ENCODE measurements at regions not wholly inside any gene's neighbourhood (a gene's known extent, or its start where the extent isn't known, plus 50 kb on each side); places are given as distances from the start of the nearest gene placed in this dataset.

DNA sequence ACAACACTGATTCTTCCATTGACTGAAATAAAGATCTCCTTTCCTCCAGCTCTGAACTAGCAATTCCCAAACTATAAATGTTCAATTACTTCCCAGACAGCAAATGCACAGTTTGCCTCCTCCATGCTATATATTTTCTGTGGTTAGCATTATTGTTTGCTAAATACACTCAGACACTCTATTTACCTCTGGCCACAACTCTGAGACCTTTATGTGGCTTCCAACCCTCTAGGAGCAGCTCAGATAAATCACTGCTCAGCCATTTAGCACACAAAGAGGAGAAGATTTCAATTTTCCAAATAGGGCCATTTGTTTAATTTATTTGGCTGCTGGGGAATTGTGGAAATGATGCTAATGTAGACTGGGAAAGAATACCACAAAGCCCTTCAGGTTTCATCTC, 202.0 kb downstream of the SPTSSA start:
- no peaks in the 10 kb centered on the region for H3K36me3 ChIP-seq (ENCODE audit: control insufficient read depth, insufficient read depth, low read length)
- no peak overlapping the region for H3K27ac ChIP-seq (ENCODE audit: low read depth, low read length)
- no peak overlapping the region for H3K4me3 ChIP-seq (ENCODE audit: low read depth, low read length)

GRCh38 chr14:34258318-34258717, 203.7 kb downstream of the SPTSSA start:
- H3K36me3 ChIP-seq (ENCODE audit: control insufficient read depth, insufficient read depth, low read length) = no peaks in the 10 kb centered on the region
- H3K9ac ChIP-seq (ENCODE audit: low read length) = no peak overlapping the region
- H3K4me3 ChIP-seq (ENCODE audit: low read depth, low read length) = no peak overlapping the region
- no peak overlapping the region for H3K27ac ChIP-seq (ENCODE audit: low read depth, low read length)
- H3K4me1 ChIP-seq (ENCODE audit: control insufficient read depth, insufficient read depth, low read length) = no peaks in the 10 kb centered on the region
- no peaks in the 10 kb centered on the region; the same call in 1 of the 2 replicates for H3K27me3 ChIP-seq (ENCODE audit: control insufficient read depth, insufficient read depth, low read length)
- no peaks in the 10 kb centered on the region for H3K9me3 ChIP-seq (ENCODE audit: control insufficient read depth, insufficient read depth, low read depth, low read length)

More for the DNA sequence above, 202.0 kb downstream of the SPTSSA start:
- Histone ChIP-seq H3K4me1 (ENCODE audit: control insufficient read depth, insufficient read depth, low read length) (no peaks in the 10 kb centered on the region), H3K27me3 (ENCODE audit: control insufficient read depth, insufficient read depth, low read length) (no peaks in the 10 kb centered on the region; the same call in 1 of the 2 replicates), H3K9ac (ENCODE audit: low read length) (no peak overlapping the region), H3K9me3 (ENCODE audit: control insufficient read depth, insufficient read depth, low read depth, low read length) (no peaks in the 10 kb centered on the region)

DNA sequence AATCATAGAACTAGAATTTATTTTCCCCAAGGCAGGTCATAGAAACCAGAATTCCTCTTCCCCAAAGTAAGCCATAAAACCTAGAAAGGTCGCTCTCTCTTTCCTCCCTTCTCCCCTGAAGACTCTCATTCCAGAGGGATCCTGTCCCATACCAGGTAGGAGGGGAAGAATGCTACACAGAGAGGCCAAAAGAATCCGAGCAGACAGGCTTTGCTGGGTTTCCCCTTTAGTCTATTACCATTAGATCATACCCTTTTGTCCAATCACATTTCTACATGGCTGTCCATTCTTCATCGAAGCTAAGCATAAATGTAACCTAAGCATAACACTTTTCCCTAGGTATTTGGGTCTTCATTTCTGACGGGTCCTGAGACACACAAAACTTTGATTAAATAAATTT, 204.5 kb downstream of the SPTSSA start:
- Histone ChIP-seq H3K4me1 (ENCODE audit: control insufficient read depth, insufficient read depth, low read length) (no peaks in the 10 kb centered on the region), H3K9ac (ENCODE audit: low read length) (no peak overlapping the region), H3K4me3 (ENCODE audit: low read depth, low read length) (no peak overlapping the region), H3K9me3 (ENCODE audit: control insufficient read depth, insufficient read depth, low read depth, low read length) (no peaks in the 10 kb centered on the region), H3K36me3 (ENCODE audit: control insufficient read depth, insufficient read depth, low read length) (no peaks in the 10 kb centered on the region), H3K27ac (ENCODE audit: low read depth, low read length) (no peak overlapping the region), H3K27me3 (ENCODE audit: control insufficient read depth, insufficient read depth, low read length) (no peaks in the 10 kb centered on the region; the same call in 1 of the 2 replicates)

DNA sequence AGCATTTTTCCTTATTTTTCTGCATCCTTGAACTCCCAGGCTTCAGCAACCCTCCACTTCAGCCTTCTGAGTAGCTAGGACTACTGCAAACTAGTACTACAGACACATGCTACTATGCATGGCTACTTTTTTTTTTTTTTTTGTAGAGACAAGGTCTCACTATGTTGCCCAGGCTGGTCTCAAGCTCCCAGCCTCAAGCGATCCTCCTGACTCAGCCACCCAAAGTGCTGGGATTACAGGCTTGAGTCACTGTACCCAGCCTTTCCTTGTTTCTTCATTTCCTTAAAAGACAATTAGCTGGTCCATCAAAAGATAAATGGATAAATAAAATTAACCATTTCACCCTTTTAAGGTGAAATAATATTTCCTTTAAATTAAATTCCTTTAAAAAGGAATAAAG, 205.8 kb downstream of the SPTSSA start:
- Histone ChIP-seq H3K9me3 (ENCODE audit: control insufficient read depth, insufficient read depth, low read depth, low read length) (no peaks in the 10 kb centered on the region), H3K27ac (ENCODE audit: low read depth, low read length) (no peak overlapping the region), H3K9ac (ENCODE audit: low read length) (no peak overlapping the region), H3K27me3 (ENCODE audit: control insufficient read depth, insufficient read depth, low read length) (no peaks in the 10 kb centered on the region; the same call in 1 of the 2 replicates), H3K4me1 (ENCODE audit: control insufficient read depth, insufficient read depth, low read length) (no peaks in the 10 kb centered on the region), H3K36me3 (ENCODE audit: control insufficient read depth, insufficient read depth, low read length) (no peaks in the 10 kb centered on the region), H3K4me3 (ENCODE audit: low read depth, low read length) (no peak overlapping the region)

DNA sequence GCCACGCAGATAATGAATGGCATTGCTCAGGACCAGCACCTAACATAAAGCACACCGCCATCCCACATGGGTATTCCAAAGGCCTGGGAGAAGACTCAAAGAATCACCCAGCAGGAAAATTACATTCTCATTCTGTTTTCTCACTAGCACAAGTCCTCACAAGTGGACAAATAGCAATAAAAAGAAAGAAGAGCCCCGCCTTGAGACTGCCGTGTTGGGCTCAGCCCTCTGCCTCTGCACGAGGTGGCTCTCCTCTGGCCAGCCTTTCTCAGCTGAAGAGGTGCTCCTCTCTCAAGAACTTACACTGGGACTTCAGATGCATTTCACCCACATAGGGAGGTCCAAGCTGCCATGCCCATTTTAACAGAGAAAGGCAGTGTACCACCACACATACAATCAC, 207.5 kb downstream of the SPTSSA start:
- no peaks in the 10 kb centered on the region for H3K4me1 ChIP-seq (ENCODE audit: control insufficient read depth, insufficient read depth, low read length)
- no peaks in the 10 kb centered on the region for H3K27me3 ChIP-seq (ENCODE audit: control insufficient read depth, insufficient read depth, low read length)
- H3K9me3 ChIP-seq (ENCODE audit: control insufficient read depth, insufficient read depth, low read depth, low read length) = no peaks in the 10 kb centered on the region
- no peaks in the 10 kb centered on the region for H3K36me3 ChIP-seq (ENCODE audit: control insufficient read depth, insufficient read depth, low read length)
- H3K9ac ChIP-seq (ENCODE audit: low read length) = no peak overlapping the region
- H3K4me3 ChIP-seq (ENCODE audit: low read depth, low read length) = no peak overlapping the region
- no peak overlapping the region for H3K27ac ChIP-seq (ENCODE audit: low read depth, low read length)

DNA sequence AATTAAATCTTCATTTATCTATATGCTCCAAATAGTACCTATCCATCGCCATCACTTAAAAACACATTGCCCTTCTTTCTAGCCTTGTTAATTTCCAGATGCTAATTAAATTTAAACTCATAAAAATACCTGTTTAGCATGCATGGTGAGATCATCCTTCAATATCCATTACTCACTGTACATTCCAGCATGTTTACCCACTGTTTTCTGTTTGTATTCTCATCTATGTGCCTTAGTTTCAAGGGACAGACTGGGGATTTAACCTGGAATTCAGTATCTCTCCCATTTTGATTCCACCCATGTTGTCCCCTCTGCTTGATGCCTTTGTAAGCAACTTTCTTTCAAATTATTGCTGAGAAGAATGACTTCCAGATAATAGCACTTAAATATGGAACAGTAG, 208.0 kb downstream of the SPTSSA start:
- H3K36me3 ChIP-seq (ENCODE audit: control insufficient read depth, insufficient read depth, low read length) = no peaks in the 10 kb centered on the region
- H3K27ac ChIP-seq (ENCODE audit: low read depth, low read length) = no peak overlapping the region
- no peaks in the 10 kb centered on the region for H3K9me3 ChIP-seq (ENCODE audit: control insufficient read depth, insufficient read depth, low read depth, low read length)
- no peak overlapping the region for H3K4me3 ChIP-seq (ENCODE audit: low read depth, low read length)
- H3K27me3 ChIP-seq (ENCODE audit: control insufficient read depth, insufficient read depth, low read length) = no peaks in the 10 kb centered on the region
- H3K4me1 ChIP-seq (ENCODE audit: control insufficient read depth, insufficient read depth, low read length) = no peaks in the 10 kb centered on the region
- no peak overlapping the region for H3K9ac ChIP-seq (ENCODE audit: low read length)

DNA sequence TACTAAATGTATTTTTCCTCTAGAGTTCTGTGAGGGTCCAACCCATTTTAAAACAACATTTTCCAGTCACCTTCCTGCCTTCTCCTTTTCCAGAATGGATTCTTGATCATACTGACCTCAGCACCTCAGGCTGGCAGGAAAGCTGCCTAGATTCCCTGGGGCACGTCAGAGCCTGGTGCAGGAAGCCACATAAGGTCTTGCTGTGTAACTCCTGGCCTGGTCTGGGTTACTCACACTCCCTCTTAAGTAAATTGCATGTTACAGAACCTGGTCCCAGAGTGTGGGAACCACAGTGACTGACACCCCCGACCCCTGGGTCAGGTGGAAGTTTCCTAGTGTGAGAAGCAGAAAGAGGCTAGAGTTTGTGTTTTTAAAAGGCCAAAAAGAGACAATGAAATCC, 209.8 kb downstream of the SPTSSA start:
- no peak overlapping the region for H3K9ac ChIP-seq (ENCODE audit: low read length)
- H3K9me3 ChIP-seq (ENCODE audit: control insufficient read depth, insufficient read depth, low read depth, low read length) = no peaks in the 10 kb centered on the region
- H3K36me3 ChIP-seq (ENCODE audit: control insufficient read depth, insufficient read depth, low read length) = no peaks in the 10 kb centered on the region
- no peaks in the 10 kb centered on the region for H3K27me3 ChIP-seq (ENCODE audit: control insufficient read depth, insufficient read depth, low read length)
- H3K27ac ChIP-seq (ENCODE audit: low read depth, low read length) = no peak overlapping the region
- H3K4me1 ChIP-seq (ENCODE audit: control insufficient read depth, insufficient read depth, low read length) = no peaks in the 10 kb centered on the region
- H3K4me3 ChIP-seq (ENCODE audit: low read depth, low read length) = no peak overlapping the region

DNA sequence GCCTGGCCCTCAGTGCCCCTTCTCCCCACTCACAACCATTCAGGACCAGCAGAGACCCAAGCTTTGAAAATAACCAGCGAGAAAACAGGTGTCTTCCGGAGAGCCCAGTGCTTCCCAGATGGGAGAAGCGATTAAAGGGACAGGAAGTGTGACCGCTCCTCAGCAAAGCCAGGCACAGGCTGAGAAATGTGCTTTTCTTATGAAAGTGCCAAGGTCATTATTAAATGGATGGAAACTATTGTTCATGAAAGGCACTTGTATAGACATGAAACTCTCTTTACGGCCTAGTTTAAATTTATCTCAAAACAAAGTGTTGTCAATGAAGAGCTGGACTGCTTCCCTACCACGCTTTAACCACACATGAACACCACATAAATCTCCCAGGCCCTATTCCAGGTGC, 210.4 kb downstream of the SPTSSA start:
- Histone ChIP-seq H3K27me3 (ENCODE audit: control insufficient read depth, insufficient read depth, low read length) (no peaks in the 10 kb centered on the region), H3K9me3 (ENCODE audit: control insufficient read depth, insufficient read depth, low read depth, low read length) (no peaks in the 10 kb centered on the region), H3K9ac (ENCODE audit: low read length) (no peak overlapping the region), H3K4me1 (ENCODE audit: control insufficient read depth, insufficient read depth, low read length) (no peaks in the 10 kb centered on the region), H3K4me3 (ENCODE audit: low read depth, low read length) (no peak overlapping the region), H3K27ac (ENCODE audit: low read depth, low read length) (no peak overlapping the region), H3K36me3 (ENCODE audit: control insufficient read depth, insufficient read depth, low read length) (no peaks in the 10 kb centered on the region)

GRCh38 chr14:34250959-34251358, 211.1 kb downstream of the SPTSSA start:
- H3K36me3 ChIP-seq (ENCODE audit: control insufficient read depth, insufficient read depth, low read length) = no peaks in the 10 kb centered on the region
- no peak overlapping the region for H3K27ac ChIP-seq (ENCODE audit: low read depth, low read length)
- H3K9me3 ChIP-seq (ENCODE audit: control insufficient read depth, insufficient read depth, low read depth, low read length) = no peaks in the 10 kb centered on the region
- no peak overlapping the region for H3K9ac ChIP-seq (ENCODE audit: low read length)
- no peaks in the 10 kb centered on the region for H3K4me1 ChIP-seq (ENCODE audit: control insufficient read depth, insufficient read depth, low read length)
- no peak overlapping the region for H3K4me3 ChIP-seq (ENCODE audit: low read depth, low read length)
- no peaks in the 10 kb centered on the region for H3K27me3 ChIP-seq (ENCODE audit: control insufficient read depth, insufficient read depth, low read length)

GRCh38 chr14:34247605-34248004, 214.4 kb downstream of the SPTSSA start:
- Histone ChIP-seq H3K36me3 (ENCODE audit: control insufficient read depth, insufficient read depth, low read length) (no peaks in the 10 kb centered on the region), H3K9ac (ENCODE audit: low read length) (no peak overlapping the region), H3K27me3 (ENCODE audit: control insufficient read depth, insufficient read depth, low read length) (no peaks in the 10 kb centered on the region), H3K9me3 (ENCODE audit: control insufficient read depth, insufficient read depth, low read depth, low read length) (no peaks in the 10 kb centered on the region), H3K4me1 (ENCODE audit: control insufficient read depth, insufficient read depth, low read length) (no peaks in the 10 kb centered on the region), H3K4me3 (ENCODE audit: low read depth, low read length) (no peak overlapping the region), H3K27ac (ENCODE audit: low read depth, low read length) (no peak overlapping the region)

DNA sequence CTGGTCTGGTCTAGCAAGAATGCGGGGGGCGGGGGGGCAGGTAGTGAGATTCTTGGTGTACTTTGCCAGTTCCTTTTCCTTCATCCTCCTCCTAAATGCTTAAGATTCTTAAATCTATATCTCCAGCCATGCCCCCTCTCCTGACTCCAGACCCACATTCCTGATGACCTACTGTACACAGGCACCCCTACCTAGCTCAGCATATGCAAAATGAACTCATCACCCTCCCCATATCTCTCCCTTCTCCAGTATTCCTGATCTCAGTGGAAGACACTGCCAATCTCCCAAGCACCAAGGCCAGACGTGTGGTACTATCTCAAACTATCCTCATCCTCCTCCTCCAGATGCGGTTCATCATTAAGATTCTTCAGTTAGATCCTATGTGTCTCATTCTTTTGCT, 215.8 kb downstream of the SPTSSA start:
- no peaks in the 10 kb centered on the region for H3K9me3 ChIP-seq (ENCODE audit: control insufficient read depth, insufficient read depth, low read depth, low read length)
- no peaks in the 10 kb centered on the region for H3K4me1 ChIP-seq (ENCODE audit: control insufficient read depth, insufficient read depth, low read length)
- no peak overlapping the region for H3K4me3 ChIP-seq (ENCODE audit: low read depth, low read length)
- H3K9ac ChIP-seq (ENCODE audit: low read length) = no peak overlapping the region
- H3K36me3 ChIP-seq (ENCODE audit: control insufficient read depth, insufficient read depth, low read length) = no peaks in the 10 kb centered on the region
- no peak overlapping the region for H3K27ac ChIP-seq (ENCODE audit: low read depth, low read length)
- H3K27me3 ChIP-seq (ENCODE audit: control insufficient read depth, insufficient read depth, low read length) = no peaks in the 10 kb centered on the region

DNA sequence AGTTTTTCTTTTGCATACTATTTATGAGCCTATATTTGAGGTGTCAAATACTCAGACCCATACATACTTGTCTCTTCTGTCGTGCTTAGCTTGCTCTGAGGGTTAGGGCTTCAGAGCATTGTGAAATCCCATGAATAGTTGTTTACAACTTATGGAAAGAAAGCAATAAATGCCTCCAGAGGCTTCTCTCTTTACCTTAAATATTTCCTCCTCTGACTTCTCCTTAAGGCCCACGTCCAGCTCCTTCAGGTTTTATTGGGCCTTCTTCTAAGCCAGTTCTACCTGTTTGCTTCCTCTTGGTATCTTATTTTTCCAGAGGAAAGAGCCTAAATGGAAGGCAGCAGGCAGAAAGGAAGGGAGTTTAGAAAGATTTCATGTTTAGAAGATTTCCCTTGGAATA, 218.6 kb downstream of the SPTSSA start:
- Histone ChIP-seq H3K4me3 (ENCODE audit: low read depth, low read length) (no peak overlapping the region), H3K36me3 (ENCODE audit: control insufficient read depth, insufficient read depth, low read length) (no peaks in the 10 kb centered on the region), H3K4me1 (ENCODE audit: control insufficient read depth, insufficient read depth, low read length) (no peaks in the 10 kb centered on the region), H3K27me3 (ENCODE audit: control insufficient read depth, insufficient read depth, low read length) (no peaks in the 10 kb centered on the region), H3K9me3 (ENCODE audit: control insufficient read depth, insufficient read depth, low read depth, low read length) (no peaks in the 10 kb centered on the region), H3K27ac (ENCODE audit: low read depth, low read length) (no peak overlapping the region), H3K9ac (ENCODE audit: low read length) (no peak overlapping the region)
